T-helper 2 cell treated with Interferon-gamma antibody and Interleukin-4, amounts not matched to agents 100 ng/mL and 5 ng/mL, for 36 hours (primary cell): ENCODE measurements at regions not wholly inside any gene's neighbourhood (a gene's known extent, or its start where the extent isn't known, plus 50 kb on each side); places are given as distances from the start of the nearest gene placed in this dataset.

ENCODE experiments used
- intact Hi-C: fragments of 100-400 bp; cut with micrococcal nuclease; formaldehyde crosslinking; loops from one replicate; pipeline ENCODE4 v1.15.1; 2023

- intact Hi-C loops, result no loop called here
Observed at GRCh38 chr4:102439812-102440211, 61.3 kb upstream of the NFKB1 start.

- intact Hi-C loops, result no loop called here
Observed at GRCh38 chr4:102440498-102440897, 60.7 kb upstream of the NFKB1 start.

- intact Hi-C loops, result no loop called here
Observed at GRCh38 chr4:102441978-102442911, 58.9 kb upstream of the NFKB1 start.

DNA sequence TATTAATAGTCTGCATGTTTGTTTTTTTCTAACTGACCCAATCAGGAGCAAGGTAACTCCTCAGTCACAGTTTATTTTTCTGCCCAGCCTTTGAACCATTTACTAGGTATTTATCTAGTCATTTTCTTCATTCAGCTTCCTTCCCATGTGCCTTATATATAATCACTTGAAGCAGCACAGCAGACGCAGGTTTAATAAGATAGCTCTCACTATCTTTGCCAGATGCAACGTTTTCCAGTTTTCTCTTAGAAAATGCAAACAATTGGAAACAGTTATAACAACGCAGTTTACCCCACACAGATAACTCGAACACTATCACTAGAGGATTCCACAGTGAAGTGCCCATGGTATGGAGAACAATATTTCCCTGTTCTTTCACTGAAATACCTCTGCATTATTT, 56.4 kb upstream of the NFKB1 start:
- intact Hi-C loops, result loop anchor here (5.0 kb wide), 4 partner anchors 168 to 1422 kb away; partner anchors contain the start of gene UBE2D3

DNA sequence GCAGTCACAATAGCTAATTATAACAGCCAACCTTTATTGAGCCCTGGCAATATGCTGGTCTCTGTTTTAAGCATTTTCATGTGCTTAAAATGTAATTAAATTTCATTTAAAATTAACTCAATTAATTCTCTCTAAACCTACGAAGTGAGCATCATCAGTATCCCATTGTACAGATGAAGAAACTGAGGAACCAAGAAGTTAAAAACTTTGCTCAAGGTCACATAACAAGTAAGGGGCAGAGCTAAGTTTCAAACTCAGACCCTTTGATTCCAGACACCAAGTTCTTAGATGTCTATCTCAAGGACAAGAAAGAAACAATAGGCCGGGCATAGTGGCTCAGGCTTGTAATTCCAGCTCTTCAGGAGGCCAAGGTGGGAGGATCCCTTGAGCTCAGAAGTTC, 55.9 kb upstream of the NFKB1 start:
- intact Hi-C loops, result loop anchor here (5.0 kb wide), 4 partner anchors 167 to 1423 kb away; partner anchors contain the start of gene UBE2D3

DNA sequence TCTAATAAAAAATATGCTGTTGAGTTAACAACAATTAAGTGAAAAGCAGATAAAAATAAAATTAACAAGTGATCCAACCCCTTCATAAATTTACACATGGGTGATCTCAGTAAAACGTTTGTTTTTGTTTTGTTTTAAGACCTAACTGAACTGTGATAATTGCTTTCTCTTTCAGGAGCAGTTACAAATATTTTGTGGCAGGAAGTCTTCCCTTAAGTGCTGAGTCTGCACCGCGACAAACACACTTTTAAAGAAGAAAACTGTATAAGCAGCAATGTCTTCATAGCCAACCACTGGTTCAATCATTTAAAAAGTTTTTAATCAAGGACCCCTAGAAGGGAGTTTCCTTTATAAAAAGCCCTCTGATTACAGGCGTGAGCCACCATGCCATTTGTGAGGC, 53.7 kb upstream of the NFKB1 start:
- intact Hi-C loops, result loop anchor here (1.0 to 5.0 kb wide), 8 partner anchors 16 to 1425 kb away; partner anchors contain the start of gene UBE2D3

DNA sequence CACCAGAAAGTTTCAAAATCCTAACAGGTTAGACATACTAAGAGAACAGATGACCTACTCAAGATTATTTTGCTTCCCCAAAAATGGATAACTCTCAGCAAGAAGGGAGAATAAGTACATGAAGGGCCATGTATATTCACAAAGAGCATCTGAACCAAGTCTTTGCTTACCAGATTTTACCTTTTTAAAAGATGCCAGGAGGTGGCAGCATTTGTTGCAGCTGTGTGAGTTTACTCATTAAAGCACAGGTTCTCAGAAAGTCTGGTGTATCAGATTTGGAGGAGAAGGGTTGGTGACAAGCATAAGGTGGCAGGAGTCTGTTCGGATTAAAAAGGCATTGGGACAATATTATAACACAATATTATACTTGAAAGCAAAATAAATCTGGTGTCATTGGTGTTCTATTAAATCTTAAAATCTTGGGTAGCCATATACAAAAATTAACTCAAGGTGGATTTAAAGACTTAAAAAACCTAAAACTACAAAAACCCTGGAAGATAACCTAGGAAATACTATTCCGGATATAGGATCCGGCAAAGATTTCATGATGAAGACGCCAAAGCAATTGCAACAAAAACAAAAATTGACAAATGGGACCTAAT, 51.3 kb upstream of the NFKB1 start:
- intact Hi-C loops, result loop anchor here (1.0 to 5.0 kb wide), 6 partner anchors 162 to 1428 kb away; partner anchors contain the start of gene UBE2D3

DNA sequence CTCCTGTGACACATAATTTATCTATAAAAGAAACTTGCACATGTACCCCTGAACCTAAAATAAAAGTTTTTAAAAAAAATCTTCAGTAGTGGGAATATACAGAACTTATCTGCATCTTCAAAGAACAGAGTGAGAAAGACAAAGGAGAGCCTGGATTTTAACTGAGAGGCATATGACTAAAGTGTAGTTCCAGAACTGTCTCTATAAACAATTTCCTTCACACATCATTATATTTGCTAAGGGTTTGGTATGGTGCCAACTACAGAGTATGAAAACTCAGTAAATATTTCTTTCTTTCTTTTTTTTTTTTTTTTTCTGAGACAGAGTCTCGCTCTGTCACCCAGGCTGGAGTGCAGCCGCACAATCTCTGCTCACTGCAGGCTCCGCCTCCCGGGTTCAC, 49.9 kb upstream of the NFKB1 start:
- intact Hi-C loops, result no loop called here
